Astrocyte (in vitro differentiated cells and primary cell): ENCODE measurements at regions not wholly inside any gene's neighbourhood (a gene's known extent, or its start where the extent isn't known, plus 50 kb on each side); places are given as distances from the start of the nearest gene placed in this dataset.

Experiments used
- EZH2 ChIP-seq: IDR thresholded peaks from 2 replicates; pipeline ENCODE4 v1.6.1; 2012; ENCODE audit warnings: mild to moderate bottlenecking, low read length, inconsistent platforms; ENCODE audit not compliant: insufficient read depth
- TF ChIP-seq, protein P1 (sequence below): IDR thresholded peaks from 2 replicates; pipeline ENCODE4 v1.5.1; 2011; ENCODE audit warnings: low read depth, mild to moderate bottlenecking, inconsistent platforms, low read length, moderate library complexity; ENCODE audit not compliant: insufficient read depth

DNA sequence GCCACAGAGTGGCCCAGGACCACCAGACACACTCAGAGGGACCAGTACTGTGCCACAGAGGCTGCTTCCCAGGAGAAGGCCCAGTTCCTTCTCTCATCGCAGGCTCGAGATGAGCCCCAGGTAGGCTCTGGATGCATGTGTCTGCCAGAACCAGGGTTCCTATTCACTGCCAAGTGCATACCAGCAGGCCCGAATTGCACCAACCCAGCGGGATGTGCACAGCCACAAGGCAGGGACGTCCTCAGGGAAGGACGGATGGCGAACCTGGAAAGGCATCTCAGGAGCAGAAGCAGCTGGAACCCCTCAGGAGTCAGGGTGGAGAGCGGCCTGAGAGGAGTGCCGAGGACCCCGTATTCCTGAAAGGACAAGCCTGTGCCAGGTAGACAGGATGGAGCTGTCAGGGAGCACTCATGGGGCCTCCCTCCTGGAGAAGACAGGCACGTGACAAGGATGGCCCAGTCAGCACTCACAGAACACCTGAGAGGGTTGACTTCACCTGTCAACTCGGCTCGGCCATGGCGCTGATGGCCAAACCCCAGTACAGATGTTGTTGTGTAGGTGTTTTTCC is 73.7 kb downstream of the PTGR3 start:
- TF ChIP-seq, protein P1, sequence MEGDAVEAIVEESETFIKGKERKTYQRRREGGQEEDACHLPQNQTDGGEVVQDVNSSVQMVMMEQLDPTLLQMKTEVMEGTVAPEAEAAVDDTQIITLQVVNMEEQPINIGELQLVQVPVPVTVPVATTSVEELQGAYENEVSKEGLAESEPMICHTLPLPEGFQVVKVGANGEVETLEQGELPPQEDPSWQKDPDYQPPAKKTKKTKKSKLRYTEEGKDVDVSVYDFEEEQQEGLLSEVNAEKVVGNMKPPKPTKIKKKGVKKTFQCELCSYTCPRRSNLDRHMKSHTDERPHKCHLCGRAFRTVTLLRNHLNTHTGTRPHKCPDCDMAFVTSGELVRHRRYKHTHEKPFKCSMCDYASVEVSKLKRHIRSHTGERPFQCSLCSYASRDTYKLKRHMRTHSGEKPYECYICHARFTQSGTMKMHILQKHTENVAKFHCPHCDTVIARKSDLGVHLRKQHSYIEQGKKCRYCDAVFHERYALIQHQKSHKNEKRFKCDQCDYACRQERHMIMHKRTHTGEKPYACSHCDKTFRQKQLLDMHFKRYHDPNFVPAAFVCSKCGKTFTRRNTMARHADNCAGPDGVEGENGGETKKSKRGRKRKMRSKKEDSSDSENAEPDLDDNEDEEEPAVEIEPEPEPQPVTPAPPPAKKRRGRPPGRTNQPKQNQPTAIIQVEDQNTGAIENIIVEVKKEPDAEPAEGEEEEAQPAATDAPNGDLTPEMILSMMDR: no peak
- TF ChIP-seq EZH2: no peak
